Endothelial cell of umbilical vein (primary cell): ENCODE measurements at regions not wholly inside any gene's neighbourhood (a gene's known extent, or its start where the extent isn't known, plus 50 kb on each side); places are given as distances from the start of the nearest gene placed in this dataset.

Experiments
- BruUV-seq: library from RNA; stranded (reverse); fragments of 400-500 nt; replicated peaks from 2 replicates; lab custom pipeline; 2021; lab: Mats Ljungman, UMichigan
- CTCF ChIA-PET: fragments of 300-600, 350-600 bp; sonication (Branson Sonifier 250); formaldehyde crosslinking; loops from one replicate; lab custom pipeline; 2021; ENCODE audit warnings: antibody characterized with exemption, inconsistent platforms; lab: Charles Lee
- POLR2A ChIA-PET: fragments of 300-600, 350-600 bp; sonication (Branson Sonifier 250); formaldehyde crosslinking; loops from one replicate; lab custom pipeline; 2021; ENCODE audit warnings: antibody characterized with exemption, inconsistent platforms; lab: Charles Lee
- DNase-seq: peaks from one replicate; pipeline ENCODE4 v3.0.0-alpha.2; 2011; ENCODE audit warnings: low read depth, low spot score
- FAIRE-seq: peaks from 2 replicates; lab custom pipeline; 2011; peaks lifted over from hg19 to GRCh38; lab: Jason Lieb, UNC
- H2AFZ ChIP-seq: 2 replicates; pipeline ENCODE4 v1.6.0; 2012; ENCODE audit warnings: low read depth, low read length, control low read depth, inconsistent platforms
- H3K27ac ChIP-seq: 2 replicates; pipeline ENCODE4 v1.5.1; 2011; ENCODE audit warnings: low read depth, mild to moderate bottlenecking, control low read depth, low read length, moderate library complexity; ENCODE audit not compliant: insufficient read depth
- H3K27me3 ChIP-seq, 2 experiments: 2 replicates each; pipeline versions ENCODE4 v1.6.0 to v1.6.1; 2011; ENCODE audit warnings: low read length in 2 of 2, mixed read lengths in 1 of 2; ENCODE audit not compliant: control insufficient read depth in 2 of 2, insufficient read depth in 2 of 2
- H3K36me3 ChIP-seq, 2 experiments: 2 replicates in 1 of 2; 3 replicates in 1 of 2; pipeline ENCODE4 v1.5.1; 2011; ENCODE audit warnings: low read length in 2 of 2, mild to moderate bottlenecking in 1 of 2, moderate library complexity in 1 of 2; ENCODE audit not compliant: control insufficient read depth in 2 of 2, insufficient read depth in 2 of 2; ENCODE audit errors: extremely low read depth in 1 of 2
- H3K4me1 ChIP-seq: 3 replicates; pipeline ENCODE4 v1.5.1; 2011; ENCODE audit warnings: mild to moderate bottlenecking, low read length; ENCODE audit not compliant: control insufficient read depth, insufficient read depth; ENCODE audit errors: extremely low read depth
- H3K4me2 ChIP-seq: 2 replicates; pipeline ENCODE4 v1.6.1; 2011; ENCODE audit warnings: low read length, control low read depth, mixed read lengths; ENCODE audit not compliant: insufficient read depth
- H3K4me3 ChIP-seq, 3 experiments: fragments of 200-600 bp in 1 of 3; sonication (generic), shearing (Covaris generic) in 1 of 3; replicated peaks in 1 of 3; 2 replicates each; pipeline ENCODE4 v1.5.1; 2011 to 2016; ENCODE audit warnings: control low read depth in 3 of 3, low read length in 3 of 3, mild to moderate bottlenecking in 2 of 3, inconsistent platforms in 1 of 3, low read depth in 1 of 3, moderate library complexity in 1 of 3; ENCODE audit not compliant: insufficient read depth in 1 of 3
- H3K79me2 ChIP-seq: 2 replicates; pipeline ENCODE4 v1.6.0; 2012; ENCODE audit warnings: low read length, inconsistent platforms; ENCODE audit not compliant: control insufficient read depth, insufficient read depth
- H3K9ac ChIP-seq: replicated peaks from 2 replicates; pipeline ENCODE3; 2011; ENCODE audit warnings: low read length, control low read depth; ENCODE audit not compliant: insufficient read depth; ENCODE audit errors: extremely low read depth
- H3K9me1 ChIP-seq: replicated peaks from 3 replicates; pipeline ENCODE4 v1.6.0; 2011; ENCODE audit warnings: mild to moderate bottlenecking, low read length; ENCODE audit not compliant: control insufficient read depth, insufficient read depth; ENCODE audit errors: extremely low read depth
- H3K9me3 ChIP-seq: replicated peaks from 2 replicates; pipeline ENCODE4 v1.5.1; 2012; ENCODE audit warnings: low read length, inconsistent platforms; ENCODE audit not compliant: control insufficient read depth, insufficient read depth
- H4K20me1 ChIP-seq: replicated peaks from 2 replicates; pipeline ENCODE3; 2011; ENCODE audit warnings: mild to moderate bottlenecking, low read length; ENCODE audit not compliant: control insufficient read depth, insufficient read depth; ENCODE audit errors: extremely low read depth
- EZH2 ChIP-seq: IDR thresholded peaks from 2 replicates; pipeline ENCODE4 v1.6.1; 2012; ENCODE audit warnings: borderline replicate concordance, low read depth, mild to moderate bottlenecking, moderate library complexity, low read length, inconsistent platforms; ENCODE audit not compliant: severe bottlenecking
- FOS ChIP-seq: IDR thresholded peaks from 2 replicates; pipeline ENCODE4 v1.6.1; 2011; ENCODE audit warnings: mild to moderate bottlenecking, low read length, moderate library complexity, borderline replicate concordance; ENCODE audit not compliant: insufficient read depth
- GATA2 ChIP-seq: IDR thresholded peaks from 2 replicates; pipeline ENCODE4 v1.7.0; 2011; ENCODE audit warnings: low read depth, mild to moderate bottlenecking, moderate library complexity, mixed read lengths, low read length; ENCODE audit not compliant: insufficient read length, insufficient read depth
- JUN ChIP-seq: IDR thresholded peaks from 2 replicates; pipeline ENCODE4 v1.6.1; 2011; ENCODE audit warnings: borderline replicate concordance, low read depth; ENCODE audit not compliant: insufficient read length, insufficient read depth
- MAX ChIP-seq: IDR thresholded peaks from 2 replicates; pipeline ENCODE4 v1.6.1; 2011; ENCODE audit not compliant: insufficient read depth, insufficient read length
- MYC ChIP-seq: IDR thresholded peaks from one replicate; pipeline ENCODE4 v1.6.1; 2011; ENCODE audit warnings: mild to moderate bottlenecking, low read depth, low read length
- POLR2A ChIP-seq: IDR thresholded peaks from 2 replicates; pipeline ENCODE4 v1.6.1; 2012; ENCODE audit warnings: low read depth, mild to moderate bottlenecking, control low read depth, low read length
- POLR2AphosphoS5 ChIP-seq: IDR thresholded peaks from 2 replicates; pipeline ENCODE4 v1.6.1; 2012; ENCODE audit warnings: low read depth, mild to moderate bottlenecking, control low read depth, low read length, moderate library complexity; ENCODE audit not compliant: insufficient read depth
- dilution Hi-C: fragments of 300-500 bp; cut with MboI; formaldehyde crosslinking; loops from one replicate; pipeline ENCODE4 v1.15.0; 2019; ENCODE audit warnings: low sequenced_read_pairs; ENCODE audit not compliant: extremely low pct_ligation_motif_present
- intact Hi-C: fragments of 100-400 bp; cut with micrococcal nuclease; formaldehyde crosslinking; loops from one replicate; pipeline ENCODE4 v1.10.0; 2022
- TF ChIP-seq, protein P1 (sequence below), 2 donors: IDR thresholded peaks; 1 replicate in 1 of 2; 2 replicates in 1 of 2; pipeline ENCODE4 v1.5.1; 2011; ENCODE audit warnings: low read length in 2 of 2, mild to moderate bottlenecking in 2 of 2, moderate library complexity in 2 of 2, control low read depth in 1 of 2, inconsistent platforms in 1 of 2, low read depth in 1 of 2; ENCODE audit not compliant: insufficient read depth in 1 of 2; ENCODE audit errors: extremely low read depth in 1 of 2

DNA sequence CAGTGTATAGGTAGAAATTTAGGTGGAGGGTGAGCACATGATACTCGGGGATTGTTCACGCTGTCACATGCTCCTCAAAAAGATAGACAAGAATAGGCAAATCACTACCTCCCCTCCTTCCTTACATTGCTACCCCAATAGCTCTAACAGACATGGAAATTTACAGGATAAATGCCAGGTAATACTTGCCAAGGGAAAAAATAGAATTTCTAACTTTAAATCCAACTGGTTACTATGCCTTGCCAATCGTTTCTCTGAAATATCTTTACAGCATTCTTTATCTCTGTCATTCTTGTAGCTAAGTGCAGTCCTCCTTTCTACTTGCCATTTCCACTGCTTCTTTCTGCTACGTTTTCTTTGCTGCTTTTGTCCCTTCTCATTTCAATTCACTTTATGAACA, 339.8 kb upstream of the ZEB2 start:
- H2AFZ ChIP-seq = no peak overlapping the region
- dilution Hi-C loops = no loop called here
- TF ChIP-seq JUN (no peak), FOS (no peak), MAX (no peak), EZH2 (no peak), MYC (no peak), GATA2 (no peak), POLR2A (no peak), POLR2AphosphoS5 (no peak)
- TF ChIP-seq, protein P1, sequence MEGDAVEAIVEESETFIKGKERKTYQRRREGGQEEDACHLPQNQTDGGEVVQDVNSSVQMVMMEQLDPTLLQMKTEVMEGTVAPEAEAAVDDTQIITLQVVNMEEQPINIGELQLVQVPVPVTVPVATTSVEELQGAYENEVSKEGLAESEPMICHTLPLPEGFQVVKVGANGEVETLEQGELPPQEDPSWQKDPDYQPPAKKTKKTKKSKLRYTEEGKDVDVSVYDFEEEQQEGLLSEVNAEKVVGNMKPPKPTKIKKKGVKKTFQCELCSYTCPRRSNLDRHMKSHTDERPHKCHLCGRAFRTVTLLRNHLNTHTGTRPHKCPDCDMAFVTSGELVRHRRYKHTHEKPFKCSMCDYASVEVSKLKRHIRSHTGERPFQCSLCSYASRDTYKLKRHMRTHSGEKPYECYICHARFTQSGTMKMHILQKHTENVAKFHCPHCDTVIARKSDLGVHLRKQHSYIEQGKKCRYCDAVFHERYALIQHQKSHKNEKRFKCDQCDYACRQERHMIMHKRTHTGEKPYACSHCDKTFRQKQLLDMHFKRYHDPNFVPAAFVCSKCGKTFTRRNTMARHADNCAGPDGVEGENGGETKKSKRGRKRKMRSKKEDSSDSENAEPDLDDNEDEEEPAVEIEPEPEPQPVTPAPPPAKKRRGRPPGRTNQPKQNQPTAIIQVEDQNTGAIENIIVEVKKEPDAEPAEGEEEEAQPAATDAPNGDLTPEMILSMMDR (IDR thresholded peaks at IDR 0.05; ENCODE audit: extremely low read depth in 1 of 2, insufficient read depth in 1 of 2, low read depth in 1 of 2, low read length in 2 of 2) = no peak

More for the DNA sequence above, 339.8 kb upstream of the ZEB2 start:
- no peaks in the 10 kb centered on the region for H3K79me2 ChIP-seq
- H3K4me2 ChIP-seq = no peak overlapping the region
- H3K27me3 ChIP-seq = no peaks in the 10 kb centered on the region
- no peak overlapping the region for H3K27ac ChIP-seq
- H3K4me3 ChIP-seq = no peak overlapping the region
- no TSS peak for BruUV-seq
- no peaks in the 10 kb centered on the region for H4K20me1 ChIP-seq
- no peak overlapping the region for H3K9ac ChIP-seq
- ChIA-PET CTCF (no interaction called here), POLR2A (no interaction called here)
- FAIRE-seq = no peak
- H3K4me1 ChIP-seq = no peaks in the 10 kb centered on the region
- H3K9me1 ChIP-seq = no peaks in the 10 kb centered on the region
- intact Hi-C loops = no loop called here
- no peaks in the 10 kb centered on the region for H3K36me3 ChIP-seq
- no peaks in the 10 kb centered on the region for H3K9me3 ChIP-seq
- DNase-seq = no peak
